ENCODE measurements at regions not wholly inside any gene's neighbourhood (a gene's known extent, or its start where the extent isn't known, plus 50 kb on each side); places are given as distances from the start of the nearest gene placed in this dataset.

DNA sequence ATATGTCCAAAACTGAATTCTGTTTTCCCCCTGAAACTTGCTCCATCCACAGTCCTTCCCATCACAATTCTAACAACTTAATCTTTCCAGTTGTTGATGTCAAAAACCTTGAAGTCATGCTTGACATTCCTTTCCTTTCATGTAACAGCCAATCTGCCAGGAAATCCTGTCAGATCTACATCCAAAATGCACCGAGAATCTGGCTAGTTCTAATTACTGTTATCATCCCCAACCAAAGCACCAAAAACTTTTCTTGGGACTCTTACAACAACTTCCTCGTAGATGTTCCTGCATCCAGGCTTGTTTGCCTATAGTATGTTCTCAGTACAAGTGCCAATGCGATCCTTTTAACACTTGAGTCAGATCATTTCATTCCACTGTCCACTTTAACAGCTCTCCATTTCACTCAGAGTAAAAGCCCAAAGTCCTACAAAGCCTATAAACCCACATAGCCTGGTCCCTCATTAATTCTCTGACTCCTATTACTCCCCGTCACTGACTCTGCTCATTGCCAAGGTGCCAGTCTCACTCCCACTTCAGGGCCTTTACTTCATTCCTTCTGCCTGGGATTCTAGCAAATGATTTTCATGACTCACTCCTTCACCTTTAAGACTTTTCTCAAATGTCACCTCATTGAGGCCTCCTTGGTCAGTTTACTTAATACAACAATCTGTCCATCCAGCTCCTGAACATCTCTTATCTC is 493.2 kb upstream of the NFIA start:
- Mint-ChIP-seq H3K9me3 (peaks cover 0 to 12% (median 7%) of the 10 kb centered on the region in 7 donors), H3K4me3 (no peak overlapping the region), H3K27me3 (ENCODE audit: low read depth in 3 of 3) (peaks cover 0 to 2% (median 0%) of the 10 kb centered on the region in 3 donors), H3K27ac (no peak overlapping the region), H3K4me1 (no peaks in the 10 kb centered on the region), H3K36me3 (no peaks in the 10 kb centered on the region)
- no peak for DNase-seq
- TF ChIP-seq, protein P1, sequence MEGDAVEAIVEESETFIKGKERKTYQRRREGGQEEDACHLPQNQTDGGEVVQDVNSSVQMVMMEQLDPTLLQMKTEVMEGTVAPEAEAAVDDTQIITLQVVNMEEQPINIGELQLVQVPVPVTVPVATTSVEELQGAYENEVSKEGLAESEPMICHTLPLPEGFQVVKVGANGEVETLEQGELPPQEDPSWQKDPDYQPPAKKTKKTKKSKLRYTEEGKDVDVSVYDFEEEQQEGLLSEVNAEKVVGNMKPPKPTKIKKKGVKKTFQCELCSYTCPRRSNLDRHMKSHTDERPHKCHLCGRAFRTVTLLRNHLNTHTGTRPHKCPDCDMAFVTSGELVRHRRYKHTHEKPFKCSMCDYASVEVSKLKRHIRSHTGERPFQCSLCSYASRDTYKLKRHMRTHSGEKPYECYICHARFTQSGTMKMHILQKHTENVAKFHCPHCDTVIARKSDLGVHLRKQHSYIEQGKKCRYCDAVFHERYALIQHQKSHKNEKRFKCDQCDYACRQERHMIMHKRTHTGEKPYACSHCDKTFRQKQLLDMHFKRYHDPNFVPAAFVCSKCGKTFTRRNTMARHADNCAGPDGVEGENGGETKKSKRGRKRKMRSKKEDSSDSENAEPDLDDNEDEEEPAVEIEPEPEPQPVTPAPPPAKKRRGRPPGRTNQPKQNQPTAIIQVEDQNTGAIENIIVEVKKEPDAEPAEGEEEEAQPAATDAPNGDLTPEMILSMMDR (IDR thresholded peaks at IDR 0.05) = no peak
- H2AFZ ChIP-seq (ENCODE audit: insufficient read depth, low read depth, low read length, poor library complexity, severe bottlenecking) = no peak overlapping the region
- no peaks in the 10 kb centered on the region for H3K36me3 ChIP-seq (replicated peaks in 1 of 2; ENCODE audit: control insufficient read depth in 1 of 2, insufficient read depth in 2 of 2, low read length in 2 of 2)
- H3K4me1 ChIP-seq (ENCODE audit: control insufficient read depth in 1 of 2, insufficient read depth in 2 of 2, low read length in 2 of 2) = no peaks in the 10 kb centered on the region
- H3K9ac ChIP-seq (ENCODE audit: insufficient read depth, low read length, poor library complexity, severe bottlenecking) = no peak overlapping the region
- peaks cover 3 to 4% of the 10 kb centered on the region in 2 donors for H3K9me3 ChIP-seq (replicated peaks in 1 of 2; ENCODE audit: control insufficient read depth in 1 of 2, insufficient read depth in 1 of 2, low read length in 2 of 2)
- intact Hi-C loops (cut with micrococcal nuclease) = no loop called here
- H3K27me3 ChIP-seq (ENCODE audit: control insufficient read depth in 2 of 2, insufficient read depth in 2 of 2, low read length in 2 of 2) = no peaks in the 10 kb centered on the region
- 66% methylated on average over 4 of the region's 4 CpGs for WGBS (ENCODE audit: insufficient coverage)
- H3K79me2 ChIP-seq (ENCODE audit: insufficient read depth, low read length) = no peaks in the 10 kb centered on the region
- H3K27ac ChIP-seq (ENCODE audit: low read depth in 1 of 2, low read length in 2 of 2) = no peak overlapping the region
- H3K4me3 ChIP-seq (replicated peaks in 1 of 3; ENCODE audit: low read depth in 2 of 3, low read length in 3 of 3) = no peak overlapping the region
- H4K20me1 ChIP-seq (ENCODE audit: insufficient read depth, low read length) = no peaks in the 10 kb centered on the region
- no peak overlapping the region for H3K4me2 ChIP-seq (replicated peaks; ENCODE audit: extremely low read depth, low read length, poor library complexity, severe bottlenecking)

DNA sequence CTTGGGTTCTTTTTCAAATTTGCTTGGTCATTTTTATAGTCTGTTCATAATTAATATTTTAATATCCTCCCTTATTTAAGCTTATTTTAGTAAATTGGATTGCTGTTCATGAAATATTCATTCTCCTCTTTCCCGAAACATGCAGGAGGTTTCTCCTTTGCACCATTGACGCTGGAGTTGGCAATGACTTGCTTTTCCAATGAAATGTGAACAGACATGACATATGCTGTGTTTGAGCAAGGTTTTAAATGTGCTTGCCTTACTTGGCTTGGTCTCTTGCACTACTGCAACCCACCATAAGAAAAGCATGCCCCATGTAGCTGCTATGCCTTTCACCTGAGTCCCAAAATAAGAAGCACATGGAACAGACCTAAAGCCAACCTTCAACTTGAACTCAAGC is 498.0 kb upstream of the NFIA start:
- Mint-ChIP-seq H3K4me1 (peaks cover 4% of the 10 kb centered on the region), H3K36me3 (peaks cover 0 to 5% of the 10 kb centered on the region in 2 donors), H3K9me3 (peaks cover 10 to 22% (median 18%) of the 10 kb centered on the region in 7 donors), H3K27me3 (ENCODE audit: low read depth in 3 of 3) (no peaks in the 10 kb centered on the region), H3K27ac (no peak overlapping the region), H3K4me3 (no peak overlapping the region)
- intact Hi-C loops (cut with micrococcal nuclease) = no loop called here
- WGBS (ENCODE audit: insufficient coverage) = no CpG with 5 or more reads among the region's 2 CpGs
- Histone ChIP-seq H3K27ac (ENCODE audit: low read depth in 1 of 2, low read length in 2 of 2) (no peak overlapping the region), H3K4me1 (ENCODE audit: control insufficient read depth in 1 of 2, insufficient read depth in 2 of 2, low read length in 2 of 2) (no peaks in the 10 kb centered on the region), H3K4me3 (replicated peaks in 1 of 3; ENCODE audit: low read depth in 2 of 3, low read length in 3 of 3) (no peak overlapping the region), H3K9ac (ENCODE audit: insufficient read depth, low read length, poor library complexity, severe bottlenecking) (no peak overlapping the region), H3K79me2 (ENCODE audit: insufficient read depth, low read length) (no peaks in the 10 kb centered on the region), H3K27me3 (ENCODE audit: control insufficient read depth in 2 of 2, insufficient read depth in 2 of 2, low read length in 2 of 2) (no peaks in the 10 kb centered on the region), H3K36me3 (replicated peaks in 1 of 2; ENCODE audit: control insufficient read depth in 1 of 2, insufficient read depth in 2 of 2, low read length in 2 of 2) (no peaks in the 10 kb centered on the region), H3K4me2 (replicated peaks; ENCODE audit: extremely low read depth, low read length, poor library complexity, severe bottlenecking) (no peak overlapping the region), H4K20me1 (ENCODE audit: insufficient read depth, low read length) (no peaks in the 10 kb centered on the region), H2AFZ (ENCODE audit: insufficient read depth, low read depth, low read length, poor library complexity, severe bottlenecking) (no peak overlapping the region), H3K9me3 (replicated peaks in 1 of 2; ENCODE audit: control insufficient read depth in 1 of 2, insufficient read depth in 1 of 2, low read length in 2 of 2) (peaks cover 10 to 15% of the 10 kb centered on the region in 2 donors)
- TF ChIP-seq, protein P1 (IDR thresholded peaks at IDR 0.05) = no peak
- DNase-seq = no peak
